NCI-H1694 treated with DMSO at 0.1 percent for 48 hours (cell line): ENCODE measurements at regions not wholly inside any gene's neighbourhood (a gene's known extent, or its start where the extent isn't known, plus 50 kb on each side); places are given as distances from the start of the nearest gene placed in this dataset.
"Not testable (repeated sequence)": the region's sequence is repeated elsewhere in the genome, so short reads cannot be mapped to it uniquely, and the experiment has no call there.

ENCODE experiments used
- DNase-seq: peaks from one replicate; lab custom pipeline; 2025; lab: John Stamatoyannopoulos, UW

- DNase-seq, result no peak
These were observed 172.8 kb upstream of the SPRED2 start for GRCh38 chr2:65605058-65605742.

DNA sequence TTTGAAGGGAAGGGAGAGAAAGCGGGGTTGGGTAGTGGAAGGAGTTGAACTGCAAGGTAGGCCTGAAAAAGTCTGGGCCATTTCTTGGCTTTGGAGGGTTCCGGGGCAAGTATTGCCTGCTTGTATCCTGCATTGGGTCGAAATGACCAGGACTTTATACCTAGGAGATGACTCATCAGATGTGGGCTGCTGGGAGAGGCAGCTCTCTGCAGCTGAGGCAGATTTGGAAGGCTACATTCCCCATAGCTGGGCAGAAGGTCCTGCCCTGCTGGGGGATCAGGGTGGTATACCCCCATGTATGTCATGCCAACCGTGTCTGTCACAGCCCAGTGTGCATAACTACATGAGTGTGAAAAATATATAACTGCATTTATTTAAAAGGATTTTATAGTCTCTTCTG is 171.8 kb upstream of the SPRED2 start:
- DNase-seq, result no peak

DNA sequence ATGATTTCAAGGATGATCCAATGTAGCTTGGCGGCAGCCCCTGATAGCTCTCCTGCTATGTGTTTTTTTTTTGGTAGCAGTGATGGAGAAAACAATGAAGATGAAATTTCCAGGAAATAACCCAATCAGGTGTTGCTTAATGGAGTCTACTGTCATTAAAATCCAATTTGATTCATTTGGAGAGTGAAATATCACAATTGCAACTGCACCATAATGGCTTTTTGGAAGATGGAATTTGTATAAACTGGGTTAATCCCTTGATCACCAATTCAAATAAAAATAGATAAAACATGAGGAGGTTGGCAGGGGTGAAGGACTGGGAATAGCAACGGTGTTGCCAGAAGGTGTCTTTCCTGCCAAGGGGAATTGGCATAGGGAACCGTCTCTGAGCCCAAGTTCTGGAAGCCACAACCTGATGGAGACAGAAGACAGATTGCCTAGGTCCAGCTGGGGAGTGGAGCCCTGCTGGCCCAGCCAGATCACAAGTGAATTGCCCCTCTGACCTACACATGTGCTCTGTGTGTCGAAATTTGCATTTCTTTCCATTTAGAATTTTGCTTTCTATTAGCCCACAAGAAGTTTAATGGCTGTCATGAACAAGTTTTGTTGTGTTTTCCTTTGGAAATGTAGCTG is 170.3 kb upstream of the SPRED2 start:
- no peak for DNase-seq

- DNase-seq, result not testable (repeated sequence)
These were observed 168.5 kb upstream of the SPRED2 start for GRCh38 chr2:65600871-65601270.

DNA sequence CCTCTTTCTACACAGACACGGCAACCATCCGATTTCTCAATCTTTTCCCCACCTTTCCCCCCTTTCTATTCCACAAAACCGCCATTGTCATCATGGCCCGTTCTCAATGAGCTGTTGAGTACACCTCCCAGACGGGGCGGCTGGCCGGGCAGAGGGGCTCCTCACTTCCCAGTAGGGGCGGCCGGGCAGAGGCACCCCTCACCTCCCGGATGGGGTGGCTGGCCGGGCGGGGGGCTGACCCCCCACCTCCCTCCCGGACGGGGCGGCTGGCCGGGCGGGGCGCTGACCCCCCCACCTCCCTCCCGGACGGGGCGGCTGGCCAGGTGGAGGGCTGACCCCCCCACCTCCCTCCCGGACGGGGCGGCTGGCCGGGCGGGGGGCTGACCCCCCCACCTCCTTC is 168.0 kb upstream of the SPRED2 start:
- not testable (repeated sequence) for DNase-seq

DNA sequence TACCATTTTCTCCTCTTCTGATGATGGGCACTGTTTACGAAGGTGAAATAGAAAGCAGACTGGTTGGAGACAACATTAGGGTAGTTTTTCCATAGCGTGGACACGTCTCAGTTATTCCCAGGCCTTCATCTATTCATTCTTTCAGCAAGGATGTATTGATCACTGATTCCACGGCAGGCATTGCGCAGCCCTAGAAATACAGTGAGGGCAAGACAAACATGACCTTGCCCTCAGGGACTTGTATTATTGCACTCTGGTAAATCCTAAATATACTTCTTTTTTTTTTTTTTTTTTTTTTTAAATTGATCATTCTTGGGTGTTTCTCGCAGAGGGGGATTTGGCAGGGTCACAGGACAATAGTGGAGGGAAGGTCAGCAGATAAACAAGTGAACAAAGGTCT is 167.3 kb upstream of the SPRED2 start:
- no peak for DNase-seq

DNA sequence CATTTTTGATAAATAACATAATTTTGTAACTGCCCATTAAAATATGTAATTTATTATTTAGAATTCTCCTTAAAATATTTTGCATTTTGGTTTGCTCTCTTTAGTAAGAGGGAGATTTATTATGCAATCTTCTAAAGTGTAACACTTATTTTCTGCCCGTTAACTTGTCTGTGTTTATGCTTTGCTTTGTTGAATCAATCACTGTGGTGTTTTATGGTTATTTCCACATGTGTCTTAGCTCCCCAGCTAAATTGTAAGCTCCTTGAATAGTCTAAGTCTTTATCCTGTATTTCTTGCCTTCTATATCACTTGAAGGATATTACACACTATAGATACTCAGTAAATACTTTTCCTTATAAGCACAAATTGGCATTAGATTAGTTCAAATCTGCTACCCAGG is 166.6 kb upstream of the SPRED2 start:
- DNase-seq, result no peak

GRCh38 chr2:65598264-65598663 is 165.9 kb upstream of the SPRED2 start:
- no peak for DNase-seq

- DNase-seq, result no peak
These were observed 163.2 kb upstream of the SPRED2 start for GRCh38 chr2:65595630-65596029.

DNA sequence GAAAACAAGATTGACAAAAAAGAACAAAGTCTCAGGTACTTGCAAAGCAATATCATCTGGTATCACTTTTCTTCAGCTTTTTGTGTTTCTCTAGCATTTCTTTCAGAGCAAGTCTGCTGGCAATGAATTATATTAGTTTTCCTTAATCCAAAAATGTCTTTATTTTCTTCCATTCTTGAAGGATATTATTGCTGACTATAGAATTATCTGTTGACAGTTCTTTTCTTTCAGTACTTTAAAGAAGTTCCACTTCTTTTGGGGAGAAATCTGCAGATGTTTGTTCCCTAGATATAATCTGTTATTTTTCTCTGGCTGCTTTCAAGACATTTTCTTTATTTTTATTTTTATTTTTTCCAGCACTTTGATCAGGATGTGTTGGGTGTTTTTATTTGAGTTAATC is 161.8 kb upstream of the SPRED2 start:
- DNase-seq, result no peak

- DNase-seq, result no peak
These were observed 157.3 kb upstream of the SPRED2 start for GRCh38 chr2:65589667-65590066.

DNA sequence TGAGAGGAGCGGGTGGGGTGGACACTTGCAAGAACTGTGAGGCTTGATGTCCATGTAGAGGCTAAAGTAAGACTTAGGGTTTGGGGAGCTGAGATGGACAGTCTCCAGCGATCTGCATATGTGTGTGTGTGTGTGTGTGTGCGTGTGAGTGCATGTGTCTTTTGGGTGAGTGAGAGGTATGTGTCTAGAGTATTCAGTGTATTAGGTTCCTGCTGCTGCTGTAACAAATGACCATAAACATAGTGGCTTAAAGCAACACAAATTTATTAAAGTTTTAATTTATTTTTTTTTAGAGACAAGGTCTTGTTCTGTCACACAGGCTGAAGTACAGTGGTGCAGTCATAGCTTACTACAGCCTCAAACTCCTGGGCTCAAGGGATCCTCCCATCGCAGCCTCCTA is 155.4 kb upstream of the SPRED2 start:
- DNase-seq, result no peak

DNA sequence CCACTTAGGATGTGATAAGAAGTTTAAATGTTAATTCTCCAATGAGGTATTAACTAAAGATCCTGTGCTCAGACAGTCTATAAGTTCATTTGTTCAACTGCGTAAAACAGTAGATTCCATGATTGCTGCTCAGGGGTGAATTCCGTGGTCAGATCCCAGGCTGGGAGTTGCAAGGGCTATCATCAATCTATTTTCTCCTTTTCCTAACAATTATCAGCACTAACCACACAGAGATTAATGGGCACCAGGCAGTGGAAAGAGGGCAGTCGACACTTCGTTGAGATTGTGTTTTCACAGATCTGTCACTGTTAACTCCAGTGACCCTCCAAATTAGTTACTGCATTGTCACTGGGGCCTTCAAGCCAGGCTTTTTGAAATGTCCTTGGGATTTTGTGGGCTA is 154.1 kb upstream of the SPRED2 start:
- no peak for DNase-seq

DNA sequence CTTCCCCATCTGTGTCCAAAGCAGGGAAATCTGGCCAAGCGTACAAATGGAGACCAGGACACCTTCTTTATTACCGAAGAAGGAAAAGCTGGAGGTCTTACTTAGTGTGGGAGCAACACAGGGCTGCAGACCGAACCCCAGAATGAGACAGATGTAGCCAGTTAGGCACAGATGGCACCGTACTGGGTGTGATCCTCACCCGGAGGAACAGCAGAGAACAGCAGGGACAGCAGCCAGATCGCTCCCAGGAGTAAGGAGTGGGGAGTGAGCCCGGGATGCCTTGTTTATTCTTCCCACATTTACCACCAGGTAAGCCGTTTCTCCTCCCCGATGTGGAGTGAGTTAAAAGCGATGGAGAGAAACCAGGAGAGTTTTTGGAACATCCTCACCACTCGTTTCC is 150.7 kb upstream of the SPRED2 start:
- peak; percentile 43 for DNase-seq

GRCh38 chr2:65582364-65582763 is 150.0 kb upstream of the SPRED2 start:
- no peak for DNase-seq

- no peak for DNase-seq
These were observed 148.4 kb upstream of the SPRED2 start for GRCh38 chr2:65580824-65581223.

GRCh38 chr2:65579506-65580235 is 147.3 kb upstream of the SPRED2 start:
- DNase-seq, result no peak

GRCh38 chr2:65577654-65578053 is 145.3 kb upstream of the SPRED2 start:
- DNase-seq, result no peak

GRCh38 chr2:65576861-65577601 is 144.6 kb upstream of the SPRED2 start:
- no peak for DNase-seq

DNA sequence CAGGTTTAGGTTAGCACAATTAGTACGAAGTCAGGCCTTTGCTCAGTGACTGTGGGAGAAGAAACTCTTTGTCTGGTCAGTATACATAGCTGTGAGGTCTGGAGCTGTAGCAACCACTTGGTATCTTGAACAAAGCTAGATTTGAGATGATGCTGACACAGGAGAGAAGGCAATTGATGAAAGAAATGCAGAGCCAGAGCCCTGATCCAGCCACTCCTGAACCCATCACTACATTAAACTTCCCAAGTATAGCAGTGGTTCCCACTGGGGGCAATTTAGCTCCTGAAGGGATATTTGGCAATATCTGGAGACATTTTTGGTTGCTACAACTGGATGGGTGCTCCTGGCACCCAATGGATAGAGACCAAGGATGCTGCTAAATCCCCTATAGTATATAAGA is 143.9 kb upstream of the SPRED2 start:
- DNase-seq, result no peak

- DNase-seq, result no peak
These were observed 142.6 kb upstream of the SPRED2 start for GRCh38 chr2:65574993-65575392.

DNA sequence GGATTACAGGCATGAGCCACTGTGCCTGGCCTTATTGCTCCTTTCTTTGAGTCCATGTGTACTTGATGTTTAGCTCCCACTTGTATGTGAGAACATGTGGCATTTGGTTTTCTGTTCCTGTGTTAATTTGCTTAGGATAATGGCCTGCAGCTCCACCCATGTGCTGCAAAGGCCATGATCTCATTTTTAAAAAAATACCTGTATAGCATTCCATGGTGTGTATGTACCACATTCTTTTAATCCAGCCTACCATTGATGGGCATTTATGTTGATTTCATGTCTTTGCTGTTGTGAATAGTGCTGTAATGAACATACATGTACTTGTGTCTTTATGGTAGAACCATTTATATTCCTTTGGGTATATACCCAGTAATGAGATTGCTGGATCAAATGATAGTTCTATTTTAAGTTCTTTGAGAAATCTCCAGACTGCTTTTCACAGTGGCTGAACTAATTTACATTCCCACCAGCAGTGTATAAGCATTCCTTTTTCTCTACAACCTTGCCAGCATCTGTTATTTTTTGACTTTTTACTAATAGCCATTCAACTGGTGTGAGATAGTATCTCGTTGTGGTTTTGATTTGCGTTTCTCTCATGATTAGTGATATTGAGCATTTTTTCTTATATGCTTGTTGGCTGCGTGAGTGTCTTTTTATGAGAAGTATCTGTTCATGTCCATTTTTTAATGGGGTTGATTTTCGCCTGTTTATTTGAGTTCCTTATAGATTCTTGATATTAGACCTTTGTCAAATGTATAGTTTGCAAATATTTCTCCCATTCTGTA is 136.4 kb upstream of the SPRED2 start:
- not testable (repeated sequence) for DNase-seq
